GM06990 (cell line): ENCODE measurements at regions not wholly inside any gene's neighbourhood (a gene's known extent, or its start where the extent isn't known, plus 50 kb on each side); places are given as distances from the start of the nearest gene placed in this dataset.

Experiments used
- DNase-seq: peaks from one replicate; pipeline ENCODE4 v3.0.0-alpha.2; 2011; ENCODE audit not compliant: insufficient read length; ENCODE audit errors: extremely low read depth
- H3K27me3 ChIP-seq: replicated peaks from 2 replicates; pipeline ENCODE4 v1.6.0; 2011; ENCODE audit warnings: low read length; ENCODE audit not compliant: control insufficient read depth, insufficient read depth
- H3K36me3 ChIP-seq: 2 replicates; pipeline ENCODE4 v1.5.1; 2011; ENCODE audit warnings: low read length; ENCODE audit not compliant: control insufficient read depth, insufficient read depth
- H3K4me3 ChIP-seq: replicated peaks from 2 replicates; pipeline ENCODE4 v1.5.1; 2011; ENCODE audit warnings: low read depth, mild to moderate bottlenecking, control low read depth, low read length
- CTCF ChIP-seq: IDR thresholded peaks from 2 replicates; pipeline ENCODE4 v1.5.1; 2011; ENCODE audit warnings: low read length, control low read depth, mild to moderate bottlenecking, inconsistent platforms; ENCODE audit not compliant: insufficient read depth, poor library complexity, severe bottlenecking

GRCh38 chr6:155782739-155783459 lies 327.3 kb upstream of the NOX3 start:
- Histone ChIP-seq H3K27me3 (no peaks in the 10 kb centered on the region), H3K36me3 (no peaks in the 10 kb centered on the region), H3K4me3 (no peak overlapping the region)
- no peak for TF ChIP-seq CTCF
- DNase-seq: no peak

DNA sequence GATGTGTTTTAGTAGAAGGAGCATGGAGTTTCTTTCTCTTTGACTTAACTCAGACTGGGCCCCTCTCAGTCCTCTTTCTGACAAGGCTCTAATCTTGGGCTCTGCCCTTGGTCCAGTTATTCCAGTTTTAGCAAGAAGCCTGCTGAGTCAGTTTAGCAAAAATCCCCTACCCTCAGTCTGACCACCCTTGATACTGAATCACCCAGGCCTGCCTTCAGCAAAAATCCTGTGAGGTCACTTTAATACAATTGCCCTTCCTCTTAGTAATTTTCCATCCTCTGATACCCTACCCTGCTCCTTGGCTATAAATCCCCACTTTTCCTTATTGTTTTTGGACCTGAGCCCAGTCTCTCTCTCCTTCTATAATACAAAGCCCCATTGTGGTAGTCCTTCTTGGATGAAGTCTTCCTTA lies 326.7 kb upstream of the NOX3 start:
- Histone ChIP-seq H3K27me3 (no peaks in the 10 kb centered on the region), H3K36me3 (no peaks in the 10 kb centered on the region), H3K4me3 (no peak overlapping the region)
- no peak for DNase-seq
- no peak for TF ChIP-seq CTCF

GRCh38 chr6:155779456-155779855 lies 323.8 kb upstream of the NOX3 start:
- no peak for DNase-seq
- no peak for TF ChIP-seq CTCF

DNA sequence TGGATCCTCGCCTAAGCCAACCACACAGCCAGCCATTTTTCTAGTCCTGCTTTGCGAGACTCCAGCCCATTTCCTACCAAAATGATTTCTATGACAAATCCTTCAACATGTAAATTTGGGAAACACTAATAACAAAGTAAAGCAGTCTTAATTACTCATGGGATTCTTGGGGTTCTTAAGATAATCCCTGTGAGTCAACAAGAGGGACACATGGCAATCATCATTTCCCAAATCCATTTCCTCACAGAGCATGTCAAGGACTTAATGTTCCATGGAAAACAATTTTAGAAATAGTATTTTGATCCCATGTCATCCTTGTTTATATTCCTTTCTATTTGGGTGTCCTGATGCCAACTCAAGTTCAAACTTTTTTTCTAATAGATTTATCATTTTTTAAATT lies 322.7 kb upstream of the NOX3 start:
- no peak for DNase-seq
- TF ChIP-seq CTCF: no peak

More at GRCh38 chr6:155779456-155779855, 323.8 kb upstream of the NOX3 start:
- no peak overlapping the region for H3K4me3 ChIP-seq
- H3K27me3 ChIP-seq: no peaks in the 10 kb centered on the region; the same call in 1 of the 2 replicates
- H3K36me3 ChIP-seq: no peaks in the 10 kb centered on the region

DNA sequence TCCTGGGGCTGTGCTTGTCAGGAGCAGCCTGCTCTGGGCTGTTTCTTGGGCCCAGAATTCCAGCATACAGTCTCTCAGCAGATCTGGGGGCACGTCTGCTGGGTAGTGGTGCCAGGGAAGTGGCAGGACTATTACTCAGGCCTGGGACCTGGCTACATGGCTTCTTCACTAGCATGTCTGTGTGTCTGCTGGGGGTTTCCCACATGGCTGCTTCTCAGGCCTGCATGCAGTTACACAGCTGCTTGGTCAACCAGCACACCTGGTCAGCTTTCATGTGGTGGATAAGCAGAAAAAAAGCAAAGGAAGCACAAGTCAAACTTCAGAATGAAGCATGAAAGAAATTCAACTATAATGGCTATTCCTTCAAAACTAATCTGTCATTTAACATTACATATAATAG lies 316.2 kb upstream of the NOX3 start:
- Histone ChIP-seq H3K27me3 (no peaks in the 10 kb centered on the region), H3K36me3 (no peaks in the 10 kb centered on the region), H3K4me3 (no peak overlapping the region)
- DNase-seq: no peak
- TF ChIP-seq CTCF: no peak

More for the DNA sequence above, 322.7 kb upstream of the NOX3 start:
- Histone ChIP-seq H3K36me3 (no peaks in the 10 kb centered on the region), H3K27me3 (no peaks in the 10 kb centered on the region; the same call in 1 of the 2 replicates), H3K4me3 (no peak overlapping the region)
